Astrocyte (in vitro differentiated cells and primary cell): ENCODE measurements at regions not wholly inside any gene's neighbourhood (a gene's known extent, or its start where the extent isn't known, plus 50 kb on each side); places are given as distances from the start of the nearest gene placed in this dataset.

Experiments
- DNase-seq: peaks from one replicate; pipeline ENCODE4 v3.0.0-alpha.2; 2010; ENCODE audit warnings: low read depth
- FAIRE-seq: peaks from 2 replicates; lab custom pipeline; 2011; peaks lifted over from hg19 to GRCh38; lab: Jason Lieb, UNC
- H2AFZ ChIP-seq: 2 replicates; pipeline ENCODE4 v1.6.0; 2012; ENCODE audit warnings: low read depth, low read length, inconsistent platforms
- H3K27ac ChIP-seq: 2 replicates; pipeline ENCODE4 v1.5.1; 2011; ENCODE audit warnings: low read depth, low read length, inconsistent platforms
- H3K27me3 ChIP-seq: 2 replicates; pipeline ENCODE4 v1.6.0; 2011; ENCODE audit warnings: low read length, inconsistent platforms; ENCODE audit not compliant: insufficient read depth
- H3K36me3 ChIP-seq: 2 replicates; pipeline ENCODE4 v1.5.1; 2011; ENCODE audit warnings: low read length, inconsistent platforms; ENCODE audit not compliant: insufficient read depth
- H3K4me1 ChIP-seq: 2 replicates; pipeline ENCODE4 v1.5.1; 2011; ENCODE audit warnings: low read length, inconsistent platforms; ENCODE audit not compliant: insufficient read depth
- H3K4me2 ChIP-seq: 2 replicates; pipeline ENCODE4 v1.6.0; 2012; ENCODE audit warnings: low read length, inconsistent platforms
- H3K4me3 ChIP-seq: 2 replicates; pipeline ENCODE4 v1.5.1; 2011; ENCODE audit warnings: low read depth, mild to moderate bottlenecking, low read length, inconsistent platforms; ENCODE audit not compliant: insufficient read depth
- H3K79me2 ChIP-seq: 2 replicates; pipeline ENCODE4 v1.6.0; 2012; ENCODE audit warnings: mild to moderate bottlenecking, low read length, inconsistent platforms; ENCODE audit not compliant: insufficient read depth
- H3K9ac ChIP-seq: 2 replicates; pipeline ENCODE4 v1.6.0; 2012; ENCODE audit warnings: mild to moderate bottlenecking, low read length, inconsistent platforms
- H3K9me3 ChIP-seq: 2 replicates; pipeline ENCODE4 v1.5.1; 2012; ENCODE audit warnings: low read depth, mild to moderate bottlenecking, low read length, inconsistent platforms; ENCODE audit not compliant: insufficient read depth
- H4K20me1 ChIP-seq: 2 replicates; pipeline ENCODE4 v1.6.0; 2012; ENCODE audit warnings: low read length, inconsistent platforms; ENCODE audit not compliant: insufficient read depth
- H3K27ac Mint-ChIP-seq: one replicate; pipeline ENCODE4 v1.8.0; 2021; ENCODE audit warnings: mild to moderate bottlenecking, mixed read lengths; ENCODE audit not compliant: unreplicated experiment
- H3K27me3 Mint-ChIP-seq: one replicate; pipeline ENCODE4 v1.8.0; 2021; ENCODE audit warnings: low read depth, mixed read lengths; ENCODE audit not compliant: unreplicated experiment
- H3K36me3 Mint-ChIP-seq: one replicate; pipeline ENCODE4 v1.8.0; 2021; ENCODE audit warnings: low read depth, mixed read lengths; ENCODE audit not compliant: unreplicated experiment
- H3K4me1 Mint-ChIP-seq: one replicate; pipeline ENCODE4 v1.8.0; 2021; ENCODE audit warnings: low read depth, mixed read lengths; ENCODE audit not compliant: unreplicated experiment
- H3K4me3 Mint-ChIP-seq: one replicate; pipeline ENCODE4 v1.8.0; 2021; ENCODE audit warnings: mild to moderate bottlenecking, moderate library complexity, mixed read lengths; ENCODE audit not compliant: unreplicated experiment
- H3K9me3 Mint-ChIP-seq: one replicate; pipeline ENCODE4 v1.8.0; 2021; ENCODE audit warnings: mild to moderate bottlenecking, mixed read lengths; ENCODE audit not compliant: unreplicated experiment
- EZH2 ChIP-seq: IDR thresholded peaks from 2 replicates; pipeline ENCODE4 v1.6.1; 2012; ENCODE audit warnings: mild to moderate bottlenecking, low read length, inconsistent platforms; ENCODE audit not compliant: insufficient read depth
- TF ChIP-seq, protein P1 (sequence below): IDR thresholded peaks from 2 replicates; pipeline ENCODE4 v1.5.1; 2011; ENCODE audit warnings: low read depth, mild to moderate bottlenecking, inconsistent platforms, low read length, moderate library complexity; ENCODE audit not compliant: insufficient read depth

GRCh38 chr12:74922117-74922516 lies 287.5 kb downstream of the KCNC2 start:
- H4K20me1 ChIP-seq: no peaks in the 10 kb centered on the region
- no peak overlapping the region for H3K9ac ChIP-seq
- H3K27me3 ChIP-seq: no peaks in the 10 kb centered on the region
- H3K79me2 ChIP-seq: no peaks in the 10 kb centered on the region
- H3K4me1 Mint-ChIP-seq: no peaks in the 10 kb centered on the region
- H3K4me2 ChIP-seq: no peak overlapping the region
- FAIRE-seq: no peak
- TF ChIP-seq, protein P1, sequence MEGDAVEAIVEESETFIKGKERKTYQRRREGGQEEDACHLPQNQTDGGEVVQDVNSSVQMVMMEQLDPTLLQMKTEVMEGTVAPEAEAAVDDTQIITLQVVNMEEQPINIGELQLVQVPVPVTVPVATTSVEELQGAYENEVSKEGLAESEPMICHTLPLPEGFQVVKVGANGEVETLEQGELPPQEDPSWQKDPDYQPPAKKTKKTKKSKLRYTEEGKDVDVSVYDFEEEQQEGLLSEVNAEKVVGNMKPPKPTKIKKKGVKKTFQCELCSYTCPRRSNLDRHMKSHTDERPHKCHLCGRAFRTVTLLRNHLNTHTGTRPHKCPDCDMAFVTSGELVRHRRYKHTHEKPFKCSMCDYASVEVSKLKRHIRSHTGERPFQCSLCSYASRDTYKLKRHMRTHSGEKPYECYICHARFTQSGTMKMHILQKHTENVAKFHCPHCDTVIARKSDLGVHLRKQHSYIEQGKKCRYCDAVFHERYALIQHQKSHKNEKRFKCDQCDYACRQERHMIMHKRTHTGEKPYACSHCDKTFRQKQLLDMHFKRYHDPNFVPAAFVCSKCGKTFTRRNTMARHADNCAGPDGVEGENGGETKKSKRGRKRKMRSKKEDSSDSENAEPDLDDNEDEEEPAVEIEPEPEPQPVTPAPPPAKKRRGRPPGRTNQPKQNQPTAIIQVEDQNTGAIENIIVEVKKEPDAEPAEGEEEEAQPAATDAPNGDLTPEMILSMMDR: no peak
- no peak for TF ChIP-seq EZH2
- H3K27me3 Mint-ChIP-seq: no peaks in the 10 kb centered on the region
- H2AFZ ChIP-seq: no peak overlapping the region
- H3K4me3 Mint-ChIP-seq: no peak overlapping the region
- no peaks in the 10 kb centered on the region for H3K9me3 ChIP-seq
- no peaks in the 10 kb centered on the region for H3K4me1 ChIP-seq
- no peak for DNase-seq
- H3K36me3 ChIP-seq: no peaks in the 10 kb centered on the region
- H3K36me3 Mint-ChIP-seq: no peaks in the 10 kb centered on the region
- H3K27ac Mint-ChIP-seq: no peak overlapping the region
- H3K4me3 ChIP-seq: no peak overlapping the region
- H3K27ac ChIP-seq: no peak overlapping the region
- H3K9me3 Mint-ChIP-seq: peaks cover 10% of the 10 kb centered on the region

DNA sequence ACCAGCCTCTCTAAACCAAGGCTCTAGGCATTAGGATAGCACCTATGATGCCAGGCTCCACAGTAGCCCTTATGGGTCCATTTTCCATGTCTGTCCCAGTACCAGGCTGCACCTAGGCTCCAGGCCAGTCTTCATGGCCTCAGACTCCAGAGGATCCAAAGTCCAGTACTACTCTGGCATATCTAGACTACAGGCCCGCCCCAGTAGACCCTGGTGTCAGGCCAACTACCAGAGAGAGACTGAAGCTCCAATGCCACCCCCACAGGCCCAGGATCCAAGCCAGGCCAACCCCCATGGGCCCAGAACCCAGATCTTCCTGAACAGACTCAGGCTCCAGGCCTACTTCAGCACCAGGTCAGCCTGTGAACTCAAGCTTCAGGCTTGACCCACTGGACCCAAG lies 287.0 kb downstream of the KCNC2 start:
- H3K9ac ChIP-seq: no peak overlapping the region
- H3K79me2 ChIP-seq: no peaks in the 10 kb centered on the region
- H3K4me3 ChIP-seq: no peak overlapping the region
- TF ChIP-seq EZH2: no peak
- TF ChIP-seq, protein P1: no peak
- H3K9me3 Mint-ChIP-seq: peaks cover 10% of the 10 kb centered on the region
- no peaks in the 10 kb centered on the region for H3K4me1 ChIP-seq
- no peaks in the 10 kb centered on the region for H3K4me1 Mint-ChIP-seq
- H3K36me3 Mint-ChIP-seq: no peaks in the 10 kb centered on the region
- H3K9me3 ChIP-seq: no peaks in the 10 kb centered on the region
- no peaks in the 10 kb centered on the region for H3K27me3 Mint-ChIP-seq
- no peak overlapping the region for H3K4me2 ChIP-seq
- FAIRE-seq (no peak), DNase-seq (no peak)
- no peak overlapping the region for H3K4me3 Mint-ChIP-seq
- H3K27me3 ChIP-seq: no peaks in the 10 kb centered on the region
- H3K27ac ChIP-seq: no peak overlapping the region
- H3K36me3 ChIP-seq: no peaks in the 10 kb centered on the region
- no peak overlapping the region for H2AFZ ChIP-seq
- no peak overlapping the region for H3K27ac Mint-ChIP-seq
- H4K20me1 ChIP-seq: no peaks in the 10 kb centered on the region

- H3K27me3 Mint-ChIP-seq: no peaks in the 10 kb centered on the region
- no peak overlapping the region for H3K4me3 ChIP-seq
- no peaks in the 10 kb centered on the region for H3K4me1 Mint-ChIP-seq
- H3K9me3 Mint-ChIP-seq: no peaks in the 10 kb centered on the region
- FAIRE-seq: no peak
- no peaks in the 10 kb centered on the region for H3K79me2 ChIP-seq
- no peak for DNase-seq
- H3K36me3 Mint-ChIP-seq: no peaks in the 10 kb centered on the region
- TF ChIP-seq, protein P1: no peak
- TF ChIP-seq EZH2: no peak
- H3K4me1 ChIP-seq: no peaks in the 10 kb centered on the region
- H3K9ac ChIP-seq: no peak overlapping the region
- no peak overlapping the region for H3K27ac ChIP-seq
- H2AFZ ChIP-seq: no peak overlapping the region
- no peaks in the 10 kb centered on the region for H3K36me3 ChIP-seq
- H3K4me3 Mint-ChIP-seq: no peak overlapping the region
- H3K4me2 ChIP-seq: no peak overlapping the region
- H3K27ac Mint-ChIP-seq: no peak overlapping the region
- H4K20me1 ChIP-seq: no peaks in the 10 kb centered on the region
- H3K9me3 ChIP-seq: no peaks in the 10 kb centered on the region
- no peaks in the 10 kb centered on the region for H3K27me3 ChIP-seq
These were observed 268.0 kb downstream of the KCNC2 start for GRCh38 chr12:74941670-74942069.
